B cell (primary cell): ENCODE measurements at regions not wholly inside any gene's neighbourhood (a gene's known extent, or its start where the extent isn't known, plus 50 kb on each side); places are given as distances from the start of the nearest gene placed in this dataset.

Source experiments
- EZH2 ChIP-seq: IDR thresholded peaks from 2 replicates; pipeline ENCODE4 v1.6.1; 2012; ENCODE audit warnings: borderline replicate concordance, low read depth, mild to moderate bottlenecking, moderate library complexity, low read length; ENCODE audit not compliant: insufficient read depth, poor library complexity, severe bottlenecking
- TF ChIP-seq, protein P1 (sequence below): fragments of 200-600 bp; IDR thresholded peaks from one replicate; pipeline ENCODE4 v1.8.0; 2022; ENCODE audit warnings: antibody characterized with exemption, mild to moderate bottlenecking

DNA sequence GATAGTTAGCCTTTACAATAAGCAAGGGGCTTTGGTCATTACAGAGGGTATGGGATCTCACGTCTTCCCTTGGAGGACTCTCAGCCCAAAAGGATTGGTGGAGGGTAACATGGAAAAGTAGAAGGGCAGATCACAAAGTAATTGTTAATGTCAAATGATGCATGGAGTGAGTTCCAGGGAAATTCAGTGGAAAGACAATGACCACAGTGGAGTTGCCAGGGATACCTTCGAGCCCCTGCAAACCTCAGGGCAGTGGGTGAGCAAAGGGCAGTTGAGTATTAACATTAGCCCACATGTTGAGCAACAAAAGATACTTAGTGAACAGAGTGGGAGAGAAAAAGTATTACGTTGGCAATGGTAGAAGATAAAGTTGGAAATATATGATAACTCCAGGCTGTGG lies 593.4 kb upstream of the NR2F2 start:
- TF ChIP-seq, protein P1, sequence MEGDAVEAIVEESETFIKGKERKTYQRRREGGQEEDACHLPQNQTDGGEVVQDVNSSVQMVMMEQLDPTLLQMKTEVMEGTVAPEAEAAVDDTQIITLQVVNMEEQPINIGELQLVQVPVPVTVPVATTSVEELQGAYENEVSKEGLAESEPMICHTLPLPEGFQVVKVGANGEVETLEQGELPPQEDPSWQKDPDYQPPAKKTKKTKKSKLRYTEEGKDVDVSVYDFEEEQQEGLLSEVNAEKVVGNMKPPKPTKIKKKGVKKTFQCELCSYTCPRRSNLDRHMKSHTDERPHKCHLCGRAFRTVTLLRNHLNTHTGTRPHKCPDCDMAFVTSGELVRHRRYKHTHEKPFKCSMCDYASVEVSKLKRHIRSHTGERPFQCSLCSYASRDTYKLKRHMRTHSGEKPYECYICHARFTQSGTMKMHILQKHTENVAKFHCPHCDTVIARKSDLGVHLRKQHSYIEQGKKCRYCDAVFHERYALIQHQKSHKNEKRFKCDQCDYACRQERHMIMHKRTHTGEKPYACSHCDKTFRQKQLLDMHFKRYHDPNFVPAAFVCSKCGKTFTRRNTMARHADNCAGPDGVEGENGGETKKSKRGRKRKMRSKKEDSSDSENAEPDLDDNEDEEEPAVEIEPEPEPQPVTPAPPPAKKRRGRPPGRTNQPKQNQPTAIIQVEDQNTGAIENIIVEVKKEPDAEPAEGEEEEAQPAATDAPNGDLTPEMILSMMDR: no peak
- TF ChIP-seq EZH2: no peak
